Lung (tissue), 11 donors: ENCODE measurements at regions not wholly inside any gene's neighbourhood (a gene's known extent, or its start where the extent isn't known, plus 50 kb on each side); places are given as distances from the start of the nearest gene placed in this dataset.

ENCODE experiments used
- ATAC-seq: fragments of 200-7000 bp; cut with Tn5 transposase; one replicate; pipeline ENCODE4 v1.9.1; 2020; ENCODE audit warnings: moderate number of reproducible peaks; ENCODE audit not compliant: insufficient read depth, low FRiP score
- DNase-seq, 3 donors: peaks; one replicate each; pipeline ENCODE4 v3.0.0-alpha.2; 2013 to 2017
- H3K27ac ChIP-seq, 2 donors: one replicate each; pipeline ENCODE4 v1.5.1; 2013; ENCODE audit warnings: mild to moderate bottlenecking in 2 of 2, moderate library complexity in 2 of 2, control low read depth in 1 of 2, inconsistent platforms in 1 of 2, low read depth in 1 of 2, low read length in 1 of 2
- H3K27me3 ChIP-seq, 3 donors: one replicate each; pipeline ENCODE4 v1.5.1; 2013; ENCODE audit warnings: low read length in 2 of 3; ENCODE audit not compliant: control insufficient read depth in 3 of 3, insufficient read depth in 3 of 3
- H3K36me3 ChIP-seq, 4 donors: one replicate each; pipeline ENCODE4 v1.5.1; 2013; ENCODE audit warnings: low read length in 4 of 4, mild to moderate bottlenecking in 1 of 4, moderate library complexity in 1 of 4; ENCODE audit not compliant: control insufficient read depth in 4 of 4, insufficient read depth in 4 of 4
- H3K4me1 ChIP-seq, 5 donors: one replicate each; pipeline ENCODE4 v1.5.1; 2013; ENCODE audit warnings: low read length in 5 of 5, mild to moderate bottlenecking in 2 of 5, moderate library complexity in 1 of 5; ENCODE audit not compliant: control insufficient read depth in 5 of 5, insufficient read depth in 5 of 5
- H3K4me3 ChIP-seq: one replicate; pipeline ENCODE4 v1.5.1; 2013; ENCODE audit warnings: mild to moderate bottlenecking, control low read depth, moderate library complexity
- H3K9ac ChIP-seq, 2 donors: one replicate each; pipeline ENCODE4 v1.5.1; 2013; ENCODE audit warnings: low read length in 2 of 2, control low read depth in 1 of 2; ENCODE audit not compliant: insufficient read depth in 1 of 2
- H3K9me3 ChIP-seq, 4 donors: one replicate each; pipeline ENCODE4 v1.5.1; 2013; ENCODE audit warnings: low read length in 3 of 4, mild to moderate bottlenecking in 1 of 4, moderate library complexity in 1 of 4; ENCODE audit not compliant: control insufficient read depth in 4 of 4, insufficient read depth in 3 of 4
- CTCF ChIP-seq: IDR thresholded peaks from 2 replicates; pipeline ENCODE4 v1.5.1; 2012; ENCODE audit warnings: mild to moderate bottlenecking; ENCODE audit errors: control extremely low read depth, extremely low read depth
- WGBS, 2 donors: extraction: QIAGEN DNeasy Blood & Tissue Kit; methylation state at CpG; one replicate each; pipeline ENCODE4 v1.1.7; 2013; 5-methylcytosine and 5-hydroxymethylcytosine counted together
- donor health status: control.
- donor health status: control.
- donor health status: Bipolar disorder and iron deficiency.
- donor health status: healthy.
- donor health status: DM: yes; HTN: yes; CAD: no.

DNA sequence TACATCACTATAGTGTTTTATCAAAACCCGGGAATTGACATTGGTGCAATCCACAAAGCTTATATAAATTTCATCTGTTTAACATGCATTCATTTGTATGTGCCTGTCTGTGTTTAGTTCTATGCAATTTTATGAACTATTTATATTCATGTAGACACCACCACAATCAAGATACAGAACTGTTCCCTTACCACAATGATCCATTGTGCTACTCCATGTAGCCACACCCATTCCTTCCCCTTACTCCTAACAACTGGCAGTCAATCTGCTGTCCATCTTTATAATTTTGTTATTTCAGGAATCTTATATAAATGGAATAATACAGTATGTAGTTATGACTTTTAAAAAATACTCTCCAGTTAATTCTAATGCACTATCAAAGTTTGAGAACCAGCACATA lies 389.5 kb downstream of the HTR1A start:
- no peak overlapping the region for H3K27ac ChIP-seq
- no peaks in the 10 kb centered on the region for H3K27me3 ChIP-seq
- ATAC-seq (no peak), DNase-seq (no peak)
- no peak for TF ChIP-seq CTCF
- H3K9ac ChIP-seq = no peak overlapping the region
- peaks cover 0 to 4% (median 0%) of the 10 kb centered on the region in 4 donors for H3K9me3 ChIP-seq
- WGBS, 2 donors = 77 to 89% methylated on average over 1 of the region's 1 CpG
- no peaks in the 10 kb centered on the region for H3K4me1 ChIP-seq
- no peaks in the 10 kb centered on the region for H3K36me3 ChIP-seq
- no peak overlapping the region for H3K4me3 ChIP-seq

- no peaks in the 10 kb centered on the region for H3K27me3 ChIP-seq
- no peak for DNase-seq
- TF ChIP-seq CTCF = no peak
- ATAC-seq = no peak
- no peak overlapping the region for H3K27ac ChIP-seq
- H3K4me1 ChIP-seq = no peaks in the 10 kb centered on the region
- H3K36me3 ChIP-seq = no peaks in the 10 kb centered on the region
- H3K9ac ChIP-seq = no peak overlapping the region
- H3K4me3 ChIP-seq = no peak overlapping the region
- 88 to 93% methylated on average over 12 of the region's 12 CpGs for WGBS, 2 donors
- H3K9me3 ChIP-seq = peaks cover 0 to 4% (median 0%) of the 10 kb centered on the region in 4 donors
Measured at GRCh38 chr5:63570752-63571151, 391.5 kb downstream of the HTR1A start.

DNA sequence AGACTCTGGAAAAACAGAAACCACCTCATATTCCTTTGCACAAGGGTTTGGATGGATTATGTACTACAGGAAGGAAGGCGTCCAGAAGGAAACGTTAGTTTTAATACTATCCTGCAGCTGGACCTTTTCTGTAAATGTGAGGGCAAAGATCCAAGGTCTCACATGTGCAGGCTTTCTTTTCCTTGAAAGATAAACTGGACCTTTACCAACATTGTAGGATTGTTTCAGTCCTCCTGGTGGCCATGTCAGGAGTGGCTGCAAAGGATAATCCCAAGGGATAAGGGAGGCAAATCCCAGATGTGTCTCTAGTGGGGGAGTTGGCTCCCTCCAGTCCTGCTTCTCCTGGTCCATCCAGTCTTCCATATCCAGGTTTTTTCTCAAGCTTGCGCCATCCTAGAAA lies 397.5 kb downstream of the HTR1A start:
- 65 to 78% methylated on average over 3 of the region's 3 CpGs for WGBS, 2 donors
- TF ChIP-seq CTCF = no peak
- no peak for ATAC-seq

More for the DNA sequence above, 397.5 kb downstream of the HTR1A start:
- DNase-seq = no peak
- H3K4me3 ChIP-seq = no peak overlapping the region
- H3K4me1 ChIP-seq = no peaks in the 10 kb centered on the region
- H3K36me3 ChIP-seq = no peaks in the 10 kb centered on the region
- H3K9ac ChIP-seq = no peak overlapping the region
- no peaks in the 10 kb centered on the region for H3K27me3 ChIP-seq
- H3K9me3 ChIP-seq = peaks cover 0 to 12% (median 7%) of the 10 kb centered on the region in 4 donors
- no peak overlapping the region for H3K27ac ChIP-seq
